GM23338 (cell line): ENCODE measurements at regions not wholly inside any gene's neighbourhood (a gene's known extent, or its start where the extent isn't known, plus 50 kb on each side); places are given as distances from the start of the nearest gene placed in this dataset.

ENCODE experiments used
- ATAC-seq: fragments of 200-7000 bp; cut with Tn5 transposase; 3 replicates; pipeline ENCODE4 v1.9.1; 2020
- DNase-seq: peaks from one replicate; pipeline ENCODE4 v3.0.0-alpha.2; 2015; ENCODE audit warnings: low spot score
- H2AFZ ChIP-seq: fragments of 200-600 bp; sonication (generic); 2 replicates; pipeline ENCODE4 v1.8.0; 2016; ENCODE audit warnings: antibody characterized with exemption, mild to moderate bottlenecking, moderate library complexity
- H3F3A ChIP-seq: fragments of 200-600 bp; sonication (generic); replicated peaks from 2 replicates; pipeline ENCODE4 v1.8.0; 2017; ENCODE audit warnings: antibody characterized with exemption, mixed run types, low read depth
- H3K27ac ChIP-seq: fragments of 200-600 bp; sonication (generic); 2 replicates; pipeline ENCODE4 v1.6.1; 2016; ENCODE audit warnings: low read depth
- H3K27me3 ChIP-seq: fragments of 200-600 bp; sonication (generic); 2 replicates; pipeline ENCODE4 v1.8.0; 2016; ENCODE audit warnings: mild to moderate bottlenecking, mixed run types, moderate library complexity; ENCODE audit not compliant: insufficient read depth
- H3K36me3 ChIP-seq: fragments of 200-600 bp; sonication (generic); 2 replicates; pipeline ENCODE4 v1.8.0; 2016; ENCODE audit warnings: mild to moderate bottlenecking; ENCODE audit not compliant: insufficient read depth
- H3K4me1 ChIP-seq: fragments of 200-600 bp; sonication (generic); 2 replicates; pipeline ENCODE4 v1.8.0; 2016; ENCODE audit warnings: mild to moderate bottlenecking, moderate library complexity; ENCODE audit not compliant: insufficient read depth
- H3K4me2 ChIP-seq: fragments of 200-600 bp; sonication (generic); 2 replicates; pipeline ENCODE4 v1.7.1; 2017; ENCODE audit warnings: mixed run types
- H3K4me3 ChIP-seq: fragments of 200-600 bp; sonication (generic); 2 replicates; pipeline ENCODE4 v1.6.1; 2016; ENCODE audit warnings: mixed run types
- H3K79me2 ChIP-seq: fragments of 200-600 bp; sonication (generic); replicated peaks from 2 replicates; pipeline ENCODE4 v1.8.0; 2017; ENCODE audit warnings: mild to moderate bottlenecking; ENCODE audit not compliant: insufficient read depth
- H3K9me2 ChIP-seq: fragments of 200-600 bp; sonication (generic); 2 replicates; pipeline ENCODE4 v1.8.0; 2017; ENCODE audit not compliant: insufficient read depth
- H4K20me1 ChIP-seq: fragments of 200-600 bp; sonication (generic); replicated peaks from 2 replicates; pipeline ENCODE4 v1.8.0; 2017; ENCODE audit warnings: mild to moderate bottlenecking; ENCODE audit not compliant: insufficient read depth
- H3K27ac Mint-ChIP-seq: 2 replicates; pipeline ENCODE4 v1.8.0; 2020; ENCODE audit warnings: inconsistent platforms, mild to moderate bottlenecking, moderate library complexity, mixed read lengths
- H3K27me3 Mint-ChIP-seq: 3 replicates; pipeline ENCODE4 v1.8.0; 2022; ENCODE audit warnings: low read depth, mild to moderate bottlenecking, moderate library complexity, mixed read lengths, inconsistent platforms; ENCODE audit not compliant: insufficient read depth, poor library complexity
- H3K36me3 Mint-ChIP-seq: 3 replicates; pipeline ENCODE4 v1.8.0; 2021; ENCODE audit warnings: low read depth, mild to moderate bottlenecking, inconsistent platforms, moderate library complexity, mixed read lengths
- H3K4me1 Mint-ChIP-seq: 3 replicates; pipeline ENCODE4 v1.8.0; 2020; ENCODE audit warnings: mild to moderate bottlenecking, inconsistent platforms, mixed read lengths
- H3K4me3 Mint-ChIP-seq: 3 replicates; pipeline ENCODE4 v1.8.0; 2021; ENCODE audit warnings: moderate library complexity, mild to moderate bottlenecking, inconsistent platforms, mixed read lengths
- H3K9me3 Mint-ChIP-seq: 3 replicates; pipeline ENCODE4 v1.8.0; 2020; ENCODE audit warnings: moderate library complexity, mild to moderate bottlenecking, inconsistent platforms, mixed read lengths
- ETS1 ChIP-seq: IDR thresholded peaks from 2 replicates; pipeline ENCODE4 v1.6.1; 2016; ENCODE audit warnings: antibody characterized with exemption
- EZH2phosphoT487 ChIP-seq: fragments of 200-600 bp; sonication (generic); IDR thresholded peaks from one replicate; pipeline ENCODE4 v1.8.1; 2018; ENCODE audit warnings: antibody characterized with exemption; ENCODE audit not compliant: unreplicated experiment
- JUNB ChIP-seq: IDR thresholded peaks from one replicate; pipeline ENCODE4 v1.6.1; 2016; ENCODE audit warnings: antibody characterized with exemption; ENCODE audit not compliant: unreplicated experiment
- NANOG ChIP-seq: IDR thresholded peaks from 2 replicates; pipeline ENCODE4 v1.6.1; 2016; ENCODE audit warnings: antibody characterized with exemption, borderline replicate concordance
- STAT1 ChIP-seq: IDR thresholded peaks from one replicate; pipeline ENCODE4 v1.6.1; 2016; ENCODE audit warnings: antibody characterized with exemption; ENCODE audit not compliant: unreplicated experiment
- ZNF114 ChIP-seq: fragments of 250-450 bp; sonication (Bioruptor Pico); IDR thresholded peaks from 2 replicates; pipeline ENCODE4 v1.5.0; 2020; ENCODE audit warnings: mild to moderate bottlenecking, moderate library complexity
- ZNF462 ChIP-seq: fragments of 250-450 bp; sonication (Bioruptor Pico); IDR thresholded peaks from 2 replicates; pipeline ENCODE4 v1.5.0; 2020; ENCODE audit warnings: mild to moderate bottlenecking, moderate library complexity

GRCh38 chr9:82417501-82417900 lies 428.9 kb downstream of the SPATA31D1 start:
- Mint-ChIP-seq H3K9me3 (peaks cover 5% of the 10 kb centered on the region; the same call in 2 of the 3 replicates), H3K4me3 (no peak overlapping the region), H3K27ac (no peak overlapping the region), H3K4me1 (no peaks in the 10 kb centered on the region), H3K27me3 (no peaks in the 10 kb centered on the region), H3K36me3 (no peaks in the 10 kb centered on the region)
- Histone ChIP-seq H3K9me2 (peaks cover 3% of the 10 kb centered on the region; the same call in 1 of the 2 replicates), H3K79me2 (no peaks in the 10 kb centered on the region), H3K4me3 (no peak overlapping the region), H4K20me1 (no peaks in the 10 kb centered on the region), H3K4me2 (no peak overlapping the region), H3K36me3 (no peaks in the 10 kb centered on the region), H3F3A (no peaks in the 10 kb centered on the region), H3K27ac (no peak overlapping the region), H2AFZ (no peak overlapping the region), H3K4me1 (no peaks in the 10 kb centered on the region), H3K27me3 (no peaks in the 10 kb centered on the region)
- no peak for DNase-seq
- no peak for TF ChIP-seq STAT1
- TF ChIP-seq ZNF114 (CRISPR knock-in tag) = no peak
- no peak for TF ChIP-seq ETS1
- no peak for TF ChIP-seq EZH2phosphoT487
- no peak for TF ChIP-seq ZNF462 (CRISPR knock-in tag)
- no peak for TF ChIP-seq JUNB
- ATAC-seq = no peak

GRCh38 chr9:82418334-82418733 lies 429.8 kb downstream of the SPATA31D1 start:
- no peaks in the 10 kb centered on the region for H4K20me1 ChIP-seq
- Mint-ChIP-seq H3K36me3 (no peaks in the 10 kb centered on the region), H3K9me3 (peaks cover 9% of the 10 kb centered on the region), H3K4me1 (no peaks in the 10 kb centered on the region), H3K4me3 (no peak overlapping the region), H3K27ac (no peak overlapping the region), H3K27me3 (peaks cover 2% of the 10 kb centered on the region)
- H3K4me2 ChIP-seq = no peak overlapping the region
- H3K36me3 ChIP-seq = no peaks in the 10 kb centered on the region
- H2AFZ ChIP-seq = no peak overlapping the region
- no peaks in the 10 kb centered on the region for H3K27me3 ChIP-seq
- H3K4me1 ChIP-seq = no peaks in the 10 kb centered on the region
- H3K9me2 ChIP-seq = peaks cover 3% of the 10 kb centered on the region; the same call in 1 of the 2 replicates
- DNase-seq (no peak), ATAC-seq (no peak)
- no peaks in the 10 kb centered on the region for H3F3A ChIP-seq
- H3K4me3 ChIP-seq = no peak overlapping the region
- H3K27ac ChIP-seq = no peak overlapping the region
- no peaks in the 10 kb centered on the region for H3K79me2 ChIP-seq
- TF ChIP-seq STAT1 (no peak), JUNB (no peak), NANOG (no peak)
